GM12878 (cell line): ENCODE measurements at regions not wholly inside any gene's neighbourhood (a gene's known extent, or its start where the extent isn't known, plus 50 kb on each side); places are given as distances from the start of the nearest gene placed in this dataset.
A peak's percentile ranks its signal among the peaks of the same experiment; 100 is the strongest.

Experiments
- ATF2 ChIP-seq: IDR thresholded peaks from 2 replicates; pipeline ENCODE4 v1.6.1; 2012; ENCODE audit warnings: low read length, inconsistent platforms
- CHD1 ChIP-seq: IDR thresholded peaks from 2 replicates; pipeline ENCODE4 v1.6.1; 2012; ENCODE audit warnings: low read depth, low read length, improper control_type of control experiment
- CREM ChIP-seq: IDR thresholded peaks from 2 replicates; pipeline ENCODE4 v1.6.1; 2014; ENCODE audit warnings: antibody characterized with exemption, low read depth
- EP300 ChIP-seq, 2 experiments: fragments of 150-350 bp in 1 of 2; IDR thresholded peaks; 2 replicates each; pipeline ENCODE4 v1.6.1; 2011 to 2012; ENCODE audit warnings: low read depth in 2 of 2, low read length in 2 of 2, borderline replicate concordance in 1 of 2, improper control_type of control experiment in 1 of 2, inconsistent platforms in 1 of 2; ENCODE audit not compliant: control insufficient read depth in 1 of 2
- ETV6 ChIP-seq, 2 experiments: fragments of 450-650 bp in 1 of 2; IDR thresholded peaks in 1 of 2; conservative IDR thresholded peaks in 1 of 2; 2 replicates each; pipeline ENCODE4 v1.6.1; 2014; ENCODE audit warnings: antibody characterized with exemption in 1 of 2, borderline replicate concordance in 1 of 2, low read depth in 1 of 2, mild to moderate bottlenecking in 1 of 2, moderate library complexity in 1 of 2
- FOS ChIP-seq: IDR thresholded peaks from 3 replicates; pipeline ENCODE4 v1.6.1; 2011; ENCODE audit warnings: borderline replicate concordance; ENCODE audit not compliant: insufficient read length; ENCODE audit errors: extremely low read depth
- IRF4 ChIP-seq: IDR thresholded peaks from 2 replicates; pipeline ENCODE4 v1.6.1; 2011; ENCODE audit warnings: low read depth, low read length
- KAT2A ChIP-seq: conservative IDR thresholded peaks from 2 replicates; pipeline ENCODE4 v1.6.1; 2011; ENCODE audit warnings: low read depth, low read length; ENCODE audit not compliant: control insufficient read depth
- LARP7 ChIP-seq: fragments of 450-650 bp; IDR thresholded peaks from 2 replicates; pipeline ENCODE4 v1.6.1; 2017; ENCODE audit warnings: mild to moderate bottlenecking
- NFYA ChIP-seq: IDR thresholded peaks from 2 replicates; pipeline ENCODE4 v1.6.1; 2011; ENCODE audit warnings: low read depth, mild to moderate bottlenecking, low read length, improper control_type of control experiment, borderline replicate concordance
- NKRF ChIP-seq: fragments of 450-650 bp; conservative IDR thresholded peaks from 2 replicates; pipeline ENCODE4 v1.6.1; 2017; ENCODE audit warnings: mild to moderate bottlenecking, moderate library complexity
- PAX8 ChIP-seq: fragments of 450-650 bp; IDR thresholded peaks from 2 replicates; pipeline ENCODE4 v1.6.1; 2017; ENCODE audit warnings: mild to moderate bottlenecking, moderate library complexity
- RAD21 ChIP-seq: IDR thresholded peaks from 2 replicates; pipeline ENCODE4 v1.6.1; 2011; ENCODE audit warnings: mild to moderate bottlenecking, low read depth, low read length, moderate library complexity; ENCODE audit not compliant: insufficient read depth
- RBBP5 ChIP-seq: fragments of 200-600 bp; sonication (generic); conservative IDR thresholded peaks from 2 replicates; pipeline ENCODE4 v1.6.1; 2016
- SKIL ChIP-seq: fragments of 450-650 bp; IDR thresholded peaks from 2 replicates; pipeline ENCODE4 v1.6.1; 2017; ENCODE audit warnings: mild to moderate bottlenecking, low read depth, inconsistent platforms; ENCODE audit not compliant: poor library complexity, severe bottlenecking
- SMAD5 ChIP-seq: IDR thresholded peaks from 2 replicates; pipeline ENCODE4 v1.6.1; 2016; ENCODE audit warnings: antibody characterized with exemption, low read depth
- SMC3 ChIP-seq: IDR thresholded peaks from 2 replicates; pipeline ENCODE4 v1.6.1; 2011; ENCODE audit warnings: low read length, improper control_type of control experiment, borderline replicate concordance
- STAT1 ChIP-seq: fragments of 450-650 bp; conservative IDR thresholded peaks from 2 replicates; pipeline ENCODE4 v1.6.1; 2014; ENCODE audit warnings: antibody characterized with exemption, mild to moderate bottlenecking
- SUZ12 ChIP-seq: fragments of 200-600 bp; sonication (generic); IDR thresholded peaks from one replicate; pipeline ENCODE4 v1.6.1; 2018; ENCODE audit warnings: antibody characterized with exemption, mild to moderate bottlenecking; ENCODE audit not compliant: unreplicated experiment
- YBX1 ChIP-seq: fragments of 450-650 bp; IDR thresholded peaks from 2 replicates; pipeline ENCODE4 v1.6.1; 2016; ENCODE audit warnings: antibody characterized with exemption
- ZSCAN29 ChIP-seq: fragments of 450-650 bp; IDR thresholded peaks from 2 replicates; pipeline ENCODE4 v1.6.1; 2017; ENCODE audit warnings: mild to moderate bottlenecking, moderate library complexity
- TF ChIP-seq, protein P1 (sequence below): fragments of 450-650 bp; IDR thresholded peaks from 2 replicates; pipeline ENCODE4 v1.6.1; 2014; ENCODE audit warnings: mild to moderate bottlenecking

DNA sequence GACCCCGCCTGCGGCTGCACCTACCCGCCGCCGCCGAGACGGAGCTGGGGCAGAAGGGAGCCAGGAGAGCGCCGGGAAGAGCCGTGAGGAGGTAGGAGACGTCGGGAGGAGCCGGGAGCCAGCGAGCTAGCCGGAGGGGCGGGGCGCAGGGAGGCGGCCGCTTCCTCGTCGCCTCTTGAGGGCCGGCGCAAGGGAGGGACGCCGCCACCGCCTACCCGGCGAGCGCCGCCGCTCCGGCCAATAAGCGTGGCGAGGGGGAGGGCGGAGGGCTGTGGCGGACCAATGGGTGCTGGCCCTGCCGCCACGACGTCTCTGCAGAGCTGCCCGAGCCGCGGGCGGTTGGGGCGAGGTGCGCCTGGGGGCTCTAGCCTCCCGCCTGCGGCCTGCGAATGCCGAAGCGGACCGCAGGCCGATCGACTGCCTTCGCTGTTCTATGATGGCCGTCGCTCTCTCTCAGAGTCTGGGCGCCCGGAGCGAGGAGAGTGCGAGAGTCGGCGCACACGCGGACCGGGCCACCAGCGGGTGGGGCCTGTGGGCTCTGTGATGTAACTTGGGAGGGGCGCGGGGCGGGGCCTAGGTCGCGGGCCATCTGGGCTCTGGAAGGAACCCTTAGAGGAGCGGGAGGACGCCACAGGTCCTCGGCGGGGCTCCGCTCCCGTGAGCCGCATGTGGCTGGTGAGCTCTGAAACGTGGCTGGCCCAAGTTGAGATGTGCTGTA lies 72.7 kb upstream of the MAP4 start (continued):
- no peak for TF ChIP-seq ATF2
- TF ChIP-seq ETV6 (conservative IDR thresholded peaks at IDR 0.05 in 1 of 2, IDR thresholded peaks at IDR 0.05 in 1 of 2; ENCODE audit: borderline replicate concordance in 1 of 2, low read depth in 1 of 2) = no peak
- TF ChIP-seq SUZ12 = no peak
- no peak for TF ChIP-seq EP300 (IDR thresholded peaks at IDR 0.05; ENCODE audit: borderline replicate concordance in 1 of 2, control insufficient read depth in 1 of 2, low read depth in 2 of 2, low read length in 2 of 2)
- TF ChIP-seq ZSCAN29 = no peak
- no peak for TF ChIP-seq YBX1
- TF ChIP-seq SMC3 = no peak
- 0 out of 2 replicates have a peak, but pooled peaks have one; percentile 76 for TF ChIP-seq STAT1
- peak; percentile 72; the same call in 1 of the 2 replicates for TF ChIP-seq NKRF
- TF ChIP-seq FOS = peak; percentile 56
- no peak for TF ChIP-seq PAX8
- no peak for TF ChIP-seq CHD1
- TF ChIP-seq SMAD5 = peak; percentile 78; the same call in 1 of the 2 replicates
- peak; percentile 68 for TF ChIP-seq CREM
- TF ChIP-seq IRF4 = no peak
- peak; percentile 74 for TF ChIP-seq LARP7
- TF ChIP-seq, protein P1, sequence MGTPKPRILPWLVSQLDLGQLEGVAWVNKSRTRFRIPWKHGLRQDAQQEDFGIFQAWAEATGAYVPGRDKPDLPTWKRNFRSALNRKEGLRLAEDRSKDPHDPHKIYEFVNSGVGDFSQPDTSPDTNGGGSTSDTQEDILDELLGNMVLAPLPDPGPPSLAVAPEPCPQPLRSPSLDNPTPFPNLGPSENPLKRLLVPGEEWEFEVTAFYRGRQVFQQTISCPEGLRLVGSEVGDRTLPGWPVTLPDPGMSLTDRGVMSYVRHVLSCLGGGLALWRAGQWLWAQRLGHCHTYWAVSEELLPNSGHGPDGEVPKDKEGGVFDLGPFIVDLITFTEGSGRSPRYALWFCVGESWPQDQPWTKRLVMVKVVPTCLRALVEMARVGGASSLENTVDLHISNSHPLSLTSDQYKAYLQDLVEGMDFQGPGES = peak; percentile 86
- TF ChIP-seq KAT2A = no peak
- no peak for TF ChIP-seq SKIL
- no peak for TF ChIP-seq RBBP5
- TF ChIP-seq NFYA = no peak; the same call in 1 of the 2 replicates
- TF ChIP-seq RAD21 = no peak
